ENCODE measurements at regions not wholly inside any gene's neighbourhood (a gene's known extent, or its start where the extent isn't known, plus 50 kb on each side); places are given as distances from the start of the nearest gene placed in this dataset.

DNA sequence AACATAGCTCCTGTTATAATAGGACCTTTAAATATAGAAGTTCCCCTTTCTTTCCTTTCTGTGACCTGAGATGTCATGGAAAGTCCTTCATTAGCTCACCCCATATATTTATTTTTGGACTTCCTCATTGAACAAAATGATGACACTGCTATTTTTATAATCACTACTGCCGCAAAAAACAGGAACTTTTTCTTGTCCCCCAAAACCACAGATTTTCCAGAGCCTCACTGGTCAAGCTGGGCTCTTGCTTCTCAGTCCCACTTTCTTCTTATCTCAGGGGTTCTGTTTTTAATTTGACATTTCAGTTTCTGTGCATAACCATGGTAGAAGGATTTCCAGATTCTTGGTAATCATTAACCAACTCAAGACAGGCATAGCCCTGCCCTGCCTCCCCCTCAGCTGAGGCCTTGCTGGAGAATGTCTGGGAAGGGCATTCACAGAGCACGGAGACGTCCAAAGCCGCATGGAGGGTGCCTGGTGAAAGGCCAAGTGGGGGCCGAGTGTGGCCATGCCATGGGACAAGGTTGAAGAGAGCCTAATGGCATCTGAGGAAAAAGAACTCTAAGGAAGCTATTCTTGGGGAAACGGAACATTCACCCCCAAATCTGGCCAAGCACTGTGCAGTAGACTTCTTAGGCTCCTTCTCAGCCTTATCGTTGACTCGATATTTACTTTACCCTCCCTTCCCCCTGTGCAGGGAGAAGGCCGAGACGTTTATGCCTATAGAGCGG lies 73.7 kb downstream of the EDN1 start:
- no peaks in the 10 kb centered on the region for H3K36me3 Mint-ChIP-seq
- ChIA-PET POLR2A (no interaction called here), CTCF (no interaction called here)
- DNase-seq, result no peak
- peaks cover 6% of the 10 kb centered on the region for H3K27me3 Mint-ChIP-seq
- H3K27ac Mint-ChIP-seq, result no peak overlapping the region
- no peaks in the 10 kb centered on the region for H3K4me1 Mint-ChIP-seq (ENCODE audit: low read depth)
- no peaks in the 10 kb centered on the region for H3K9me3 Mint-ChIP-seq
- intact Hi-C loops (cut with micrococcal nuclease), result no loop called here
- no peak overlapping the region for H3K4me3 Mint-ChIP-seq

- H3K4me1 Mint-ChIP-seq (ENCODE audit: low read depth), result no peaks in the 10 kb centered on the region
- H3K27me3 Mint-ChIP-seq, result peaks cover 6% of the 10 kb centered on the region
- H3K36me3 Mint-ChIP-seq, result no peaks in the 10 kb centered on the region
- ChIA-PET POLR2A (no interaction called here), CTCF (no interaction called here)
- intact Hi-C loops (cut with micrococcal nuclease), result no loop called here
- no peak overlapping the region for H3K27ac Mint-ChIP-seq
- no peaks in the 10 kb centered on the region for H3K9me3 Mint-ChIP-seq
- DNase-seq, result no peak
- no peak overlapping the region for H3K4me3 Mint-ChIP-seq
Observed at GRCh38 chr6:12364621-12365020, 74.5 kb downstream of the EDN1 start.

- DNase-seq, result no peak
- intact Hi-C loops (cut with micrococcal nuclease), result no loop called here
- Mint-ChIP-seq H3K27ac (no peak overlapping the region), H3K4me3 (no peak overlapping the region), H3K27me3 (peaks cover 6% of the 10 kb centered on the region), H3K9me3 (no peaks in the 10 kb centered on the region), H3K36me3 (no peaks in the 10 kb centered on the region), H3K4me1 (ENCODE audit: low read depth) (no peaks in the 10 kb centered on the region)
- ChIA-PET CTCF (no interaction called here), POLR2A (no interaction called here)
Observed at GRCh38 chr6:12366731-12367130, 76.6 kb downstream of the EDN1 start.

- intact Hi-C loops (cut with micrococcal nuclease), result no loop called here
- no peaks in the 10 kb centered on the region for H3K9me3 Mint-ChIP-seq
- DNase-seq, result no peak
- ChIA-PET CTCF (no interaction called here), POLR2A (no interaction called here)
- no peak overlapping the region for H3K27ac Mint-ChIP-seq
- H3K36me3 Mint-ChIP-seq, result no peaks in the 10 kb centered on the region
- H3K4me1 Mint-ChIP-seq (ENCODE audit: low read depth), result no peaks in the 10 kb centered on the region
- no peak overlapping the region for H3K4me3 Mint-ChIP-seq
- peaks cover 6% of the 10 kb centered on the region for H3K27me3 Mint-ChIP-seq
Observed at GRCh38 chr6:12367412-12367811, 77.3 kb downstream of the EDN1 start.

- Mint-ChIP-seq H3K4me1 (ENCODE audit: low read depth) (no peaks in the 10 kb centered on the region), H3K27me3 (peaks cover 6% of the 10 kb centered on the region), H3K9me3 (no peaks in the 10 kb centered on the region), H3K36me3 (no peaks in the 10 kb centered on the region), H3K4me3 (no peak overlapping the region), H3K27ac (no peak overlapping the region)
- ChIA-PET POLR2A (no interaction called here), CTCF (no interaction called here)
- intact Hi-C loops (cut with micrococcal nuclease), result no loop called here
- DNase-seq, result no peak
Observed at GRCh38 chr6:12369355-12369754, 79.2 kb downstream of the EDN1 start.

DNA sequence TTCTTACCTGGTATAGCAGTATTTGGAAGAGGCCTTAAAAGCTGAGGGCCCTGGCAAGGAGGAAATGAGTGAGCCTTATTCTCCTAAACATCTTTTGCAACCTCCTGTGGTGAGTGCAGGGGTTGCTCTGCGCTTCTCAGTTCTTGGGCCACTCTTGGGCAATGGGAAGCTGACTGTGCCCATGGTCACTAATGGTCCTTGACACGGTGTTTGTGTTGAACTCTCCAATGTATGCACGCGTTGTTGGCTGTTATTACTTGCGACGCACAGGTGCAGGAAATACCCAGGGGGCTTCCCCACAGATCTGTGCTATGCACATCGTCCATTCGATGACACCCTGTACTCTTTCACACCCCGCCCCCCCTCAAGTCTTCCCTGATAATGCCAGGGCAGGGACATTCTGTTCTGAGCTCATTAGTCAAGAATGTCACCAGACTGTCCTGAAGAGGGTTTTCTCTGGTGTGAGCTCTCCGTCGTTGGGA lies 79.7 kb downstream of the EDN1 start:
- ChIA-PET CTCF (no interaction called here), POLR2A (interaction anchor here (0.5 kb wide), 1 partner anchor 1342 kb away, joined by 3 read pairs; the partner anchor contains the start of gene RANBP9)
- no peak for DNase-seq
- Mint-ChIP-seq H3K4me1 (ENCODE audit: low read depth) (no peaks in the 10 kb centered on the region), H3K27ac (no peak overlapping the region), H3K4me3 (no peak overlapping the region), H3K36me3 (no peaks in the 10 kb centered on the region), H3K9me3 (no peaks in the 10 kb centered on the region), H3K27me3 (peaks cover 6% of the 10 kb centered on the region)
- intact Hi-C loops (cut with micrococcal nuclease), result no loop called here

DNA sequence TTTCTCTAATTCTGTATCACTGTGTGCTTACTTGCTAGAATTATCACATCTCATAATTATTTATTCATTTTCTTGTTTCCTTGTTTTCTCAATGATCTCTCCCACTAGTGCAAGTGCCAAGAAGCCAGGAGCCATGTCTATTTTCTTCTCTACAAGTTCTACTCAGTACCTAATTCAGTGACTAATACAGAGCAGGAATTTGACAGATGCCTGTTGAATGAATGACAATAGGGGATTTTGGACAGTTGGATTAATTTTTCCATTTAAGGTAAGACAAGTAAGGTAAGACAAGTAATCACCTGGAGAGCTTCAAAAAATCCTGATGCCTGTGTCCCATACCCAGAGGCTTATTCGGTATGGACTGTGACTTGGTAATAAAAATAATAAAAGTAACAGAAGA lies 81.0 kb downstream of the EDN1 start:
- ChIA-PET POLR2A (no interaction called here), CTCF (no interaction called here)
- Mint-ChIP-seq H3K9me3 (no peaks in the 10 kb centered on the region), H3K4me3 (no peak overlapping the region), H3K27me3 (peaks cover 8% of the 10 kb centered on the region), H3K36me3 (no peaks in the 10 kb centered on the region), H3K4me1 (ENCODE audit: low read depth) (no peaks in the 10 kb centered on the region), H3K27ac (no peak overlapping the region)
- intact Hi-C loops (cut with micrococcal nuclease), result no loop called here
- no peak for DNase-seq

GRCh38 chr6:12371641-12372146 lies 81.5 kb downstream of the EDN1 start:
- no peaks in the 10 kb centered on the region for H3K36me3 Mint-ChIP-seq
- peaks cover 11% of the 10 kb centered on the region for H3K27me3 Mint-ChIP-seq
- no peaks in the 10 kb centered on the region for H3K9me3 Mint-ChIP-seq
- no peak overlapping the region for H3K4me3 Mint-ChIP-seq
- intact Hi-C loops (cut with micrococcal nuclease), result no loop called here
- CTCF ChIA-PET, result no interaction called here
- H3K27ac Mint-ChIP-seq, result no peak overlapping the region
- POLR2A ChIA-PET, result no interaction called here
- no peaks in the 10 kb centered on the region for H3K4me1 Mint-ChIP-seq (ENCODE audit: low read depth)
- no peak for DNase-seq

GRCh38 chr6:12379181-12379580 lies 89.0 kb downstream of the EDN1 start:
- Mint-ChIP-seq H3K4me3 (no peak overlapping the region), H3K9me3 (no peaks in the 10 kb centered on the region), H3K4me1 (ENCODE audit: low read depth) (no peaks in the 10 kb centered on the region), H3K27ac (no peak overlapping the region), H3K27me3 (peaks cover 8% of the 10 kb centered on the region), H3K36me3 (no peaks in the 10 kb centered on the region)
- DNase-seq, result no peak
- intact Hi-C loops (cut with micrococcal nuclease), result no loop called here
- POLR2A ChIA-PET, result no interaction called here
- CTCF ChIA-PET, result no interaction called here

DNA sequence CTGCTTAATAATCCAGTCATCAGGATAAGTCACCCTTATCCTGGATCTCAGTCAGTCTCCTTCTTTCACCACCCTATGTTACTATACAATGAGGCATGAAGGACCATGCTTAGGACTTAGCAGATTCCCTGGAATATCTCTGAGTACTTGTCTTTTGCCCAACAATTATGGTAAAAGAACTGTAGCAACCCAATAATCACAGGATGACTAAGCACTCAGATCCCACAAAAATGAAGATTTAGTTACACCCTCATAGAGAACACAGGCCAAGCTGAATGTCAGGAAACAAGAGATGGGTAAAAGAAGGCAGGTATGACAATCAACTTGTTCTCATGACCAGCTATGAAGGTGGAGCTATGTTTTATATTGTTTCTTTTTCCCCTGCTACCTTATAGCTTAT lies 91.4 kb downstream of the EDN1 start:
- Mint-ChIP-seq H3K4me3 (no peak overlapping the region), H3K27ac (no peak overlapping the region), H3K9me3 (no peaks in the 10 kb centered on the region), H3K4me1 (ENCODE audit: low read depth) (no peaks in the 10 kb centered on the region), H3K27me3 (peaks cover 3% of the 10 kb centered on the region), H3K36me3 (no peaks in the 10 kb centered on the region)
- intact Hi-C loops (cut with micrococcal nuclease), result no loop called here
- ChIA-PET CTCF (no interaction called here), POLR2A (no interaction called here)
- no peak for DNase-seq

DNA sequence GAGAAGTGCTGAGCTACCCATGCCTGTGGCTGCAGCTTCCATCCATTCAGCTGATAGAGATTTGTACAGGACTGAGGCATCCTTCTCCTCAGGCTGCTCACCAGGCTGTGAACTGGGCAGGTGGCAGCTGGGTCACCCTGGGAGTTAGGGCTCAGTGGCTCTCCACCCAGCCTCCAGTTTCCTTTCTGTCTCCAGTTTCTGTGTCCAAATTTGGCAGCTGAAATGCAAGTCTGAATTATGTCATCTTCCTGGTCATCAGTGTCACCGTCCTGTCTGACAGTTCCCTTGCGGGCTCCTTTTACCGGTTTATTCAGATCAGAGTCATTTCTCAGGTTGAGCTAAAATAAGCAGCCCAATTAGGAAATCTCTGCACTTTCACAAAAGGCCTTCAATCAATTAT lies 93.3 kb downstream of the EDN1 start:
- DNase-seq, result no peak
- intact Hi-C loops (cut with micrococcal nuclease), result no loop called here
- Mint-ChIP-seq H3K9me3 (no peaks in the 10 kb centered on the region), H3K27me3 (peaks cover 4% of the 10 kb centered on the region), H3K27ac (no peak overlapping the region), H3K4me1 (ENCODE audit: low read depth) (no peaks in the 10 kb centered on the region), H3K4me3 (no peak overlapping the region), H3K36me3 (no peaks in the 10 kb centered on the region)
- CTCF ChIA-PET, result no interaction called here
- POLR2A ChIA-PET, result no interaction called here

DNA sequence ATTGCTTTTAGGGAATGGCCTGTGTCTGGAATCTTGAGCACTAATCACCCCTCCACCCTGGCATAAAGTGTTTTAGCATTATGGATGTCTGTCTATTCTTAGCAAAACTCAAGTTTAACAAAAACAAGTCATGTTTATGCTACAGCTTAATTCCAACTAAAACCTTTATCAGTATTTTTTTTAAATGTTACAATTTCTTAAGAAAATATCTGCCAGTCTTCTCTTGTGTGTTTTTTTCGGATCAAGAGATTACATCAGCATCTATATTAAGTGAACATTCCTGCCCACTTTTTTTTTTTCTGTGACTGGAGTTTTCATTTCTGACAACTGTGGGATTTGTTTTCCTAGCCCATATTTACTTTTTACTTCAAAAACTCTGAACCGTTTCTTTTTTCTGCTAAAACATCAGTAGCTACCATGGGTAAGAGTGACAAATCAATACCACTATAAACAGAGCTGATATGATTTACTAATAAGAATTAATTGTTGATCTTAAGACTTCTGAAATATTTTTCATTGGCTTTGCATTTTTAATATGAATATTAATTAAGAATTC lies 94.3 kb downstream of the EDN1 start:
- peaks cover 6% of the 10 kb centered on the region for H3K27me3 Mint-ChIP-seq
- ChIA-PET POLR2A (no interaction called here), CTCF (no interaction called here)
- no peak for DNase-seq
- intact Hi-C loops (cut with micrococcal nuclease), result no loop called here
- no peaks in the 10 kb centered on the region for H3K4me1 Mint-ChIP-seq (ENCODE audit: low read depth)
- no peak overlapping the region for H3K27ac Mint-ChIP-seq
- H3K36me3 Mint-ChIP-seq, result no peaks in the 10 kb centered on the region
- no peak overlapping the region for H3K4me3 Mint-ChIP-seq
- no peaks in the 10 kb centered on the region for H3K9me3 Mint-ChIP-seq

- peaks cover 9% of the 10 kb centered on the region for H3K27me3 Mint-ChIP-seq
- H3K36me3 Mint-ChIP-seq, result no peaks in the 10 kb centered on the region
- intact Hi-C loops (cut with micrococcal nuclease), result no loop called here
- H3K27ac Mint-ChIP-seq, result no peak overlapping the region
- DNase-seq, result no peak
- POLR2A ChIA-PET, result no interaction called here
- no peaks in the 10 kb centered on the region for H3K9me3 Mint-ChIP-seq
- CTCF ChIA-PET, result no interaction called here
- H3K4me1 Mint-ChIP-seq (ENCODE audit: low read depth), result no peaks in the 10 kb centered on the region
- no peak overlapping the region for H3K4me3 Mint-ChIP-seq
Observed at GRCh38 chr6:12385316-12385715, 95.2 kb downstream of the EDN1 start.
